Fibroblast of lung (primary cell): ENCODE measurements at regions not wholly inside any gene's neighbourhood (a gene's known extent, or its start where the extent isn't known, plus 50 kb on each side); places are given as distances from the start of the nearest gene placed in this dataset.

Source experiments
- CTCF ChIP-seq, 2 donors: IDR thresholded peaks in 1 of 2; conservative IDR thresholded peaks in 1 of 2; 1 replicate in 1 of 2; 2 replicates in 1 of 2; pipeline ENCODE4 v1.5.1; 2011 to 2012; ENCODE audit warnings: low read length in 2 of 2, control low read depth in 1 of 2, inconsistent platforms in 1 of 2, low read depth in 1 of 2, mild to moderate bottlenecking in 1 of 2
- EZH2 ChIP-seq: IDR thresholded peaks from 2 replicates; pipeline ENCODE4 v1.5.1; 2012; ENCODE audit warnings: low read length, control low read depth, mild to moderate bottlenecking; ENCODE audit errors: missing control alignments

- TF ChIP-seq CTCF (conservative IDR thresholded peaks at IDR 0.05 in 1 of 2, IDR thresholded peaks at IDR 0.05 in 1 of 2; ENCODE audit: low read depth in 1 of 2, low read length in 2 of 2) (no peak), EZH2 (no peak)
These were observed 118.1 kb upstream of the EMCN start for GRCh38 chr4:100635899-100636298.
